HEK293 (cell line): ENCODE measurements at regions not wholly inside any gene's neighbourhood (a gene's known extent, or its start where the extent isn't known, plus 50 kb on each side); places are given as distances from the start of the nearest gene placed in this dataset.

Experiments used
- CTCF ChIA-PET: fragments of 350-600 bp; formaldehyde crosslinking; extraction: SDS; loops from one replicate; lab custom pipeline; 2021; ENCODE audit warnings: antibody characterized with exemption; lab: Yijun Ruan, JAX
- POLR2A ChIA-PET: fragments of 300-600 bp; formaldehyde crosslinking; extraction: SDS; loops from one replicate; lab custom pipeline; 2020; ENCODE audit warnings: antibody characterized with exemption, inconsistent platforms; lab: Yijun Ruan, JAX
- H3K27ac ChIP-seq: fragments of 200-500 bp; sonication (Bioruptor generic); 2 replicates; pipeline ENCODE4 v1.5.1; 2014; ENCODE audit warnings: low read depth, low read length, control low read depth, inconsistent platforms; ENCODE audit errors: extremely low read depth
- H3K36me3 ChIP-seq, 2 experiments: fragments of 200-500 bp in 1 of 2; sonication (Bioruptor generic) in 1 of 2; 1 replicate in 1 of 2; 2 replicates in 1 of 2; pipeline ENCODE4 v1.5.1; 2014 to 2017; ENCODE audit warnings: inconsistent platforms in 2 of 2, low read length in 2 of 2; ENCODE audit not compliant: control insufficient read depth in 2 of 2, insufficient read depth in 1 of 2
- H3K4me1 ChIP-seq: fragments of 200-500 bp; sonication (Bioruptor generic); 2 replicates; pipeline ENCODE4 v1.5.1; 2014; ENCODE audit warnings: mild to moderate bottlenecking, low read length, inconsistent platforms; ENCODE audit not compliant: control insufficient read depth, insufficient read depth
- H3K4me3 ChIP-seq: 2 replicates; pipeline ENCODE4 v1.5.1; 2011; ENCODE audit warnings: low read depth, mild to moderate bottlenecking, control low read depth, low read length, moderate library complexity
- H3K9me3 ChIP-seq: fragments of 200-500 bp; sonication (Bioruptor generic); 2 replicates; pipeline ENCODE4 v1.5.1; 2014; ENCODE audit warnings: low read depth, low read length, inconsistent platforms; ENCODE audit not compliant: control insufficient read depth, insufficient read depth
- BCL11A ChIP-seq: fragments of 450-650 bp; formaldehyde crosslinking; IDR thresholded peaks from 2 replicates; pipeline ENCODE4 v1.5.1; 2016; ENCODE audit warnings: low read depth, missing biosample characterization, missing genetic modification characterization
- GLIS1 ChIP-seq: fragments of 450-650 bp; formaldehyde crosslinking; IDR thresholded peaks from 2 replicates; pipeline ENCODE4 v1.5.1; 2016; ENCODE audit warnings: missing biosample characterization, missing genetic modification characterization
- IKZF3 ChIP-seq: fragments of 450-650 bp; IDR thresholded peaks from 2 replicates; pipeline ENCODE4 v1.5.0; 2018; ENCODE audit warnings: missing biosample characterization, mild to moderate bottlenecking, missing genetic modification characterization, moderate library complexity
- KLF8 ChIP-seq: fragments of 450-650 bp; formaldehyde crosslinking; IDR thresholded peaks from 2 replicates; pipeline ENCODE4 v1.5.1; 2016; ENCODE audit warnings: missing biosample characterization, missing genetic modification characterization
- MEIS1 ChIP-seq: sonication (generic); formaldehyde crosslinking; IDR thresholded peaks from 2 replicates; pipeline ENCODE4 v1.8.1; 2022; ENCODE audit warnings: missing genetic modification reagents, mild to moderate bottlenecking, borderline replicate concordance
- MZF1 ChIP-seq: fragments of 450-650 bp; formaldehyde crosslinking; IDR thresholded peaks from 2 replicates; pipeline ENCODE4 v1.5.1; 2017; ENCODE audit warnings: missing biosample characterization, missing genetic modification characterization, borderline replicate concordance
- PRDM1 ChIP-seq: fragments of 450-650 bp; formaldehyde crosslinking; IDR thresholded peaks from 2 replicates; pipeline ENCODE4; 2016; ENCODE audit warnings: missing biosample characterization, missing genetic modification characterization
- SALL2 ChIP-seq: fragments of 450-650 bp; formaldehyde crosslinking; IDR thresholded peaks from 2 replicates; pipeline ENCODE4 v1.5.0; 2017; ENCODE audit warnings: missing biosample characterization, mild to moderate bottlenecking, missing genetic modification characterization, borderline replicate concordance
- ZFP3 ChIP-seq: fragments of 450-650 bp; formaldehyde crosslinking; IDR thresholded peaks from 2 replicates; pipeline ENCODE4 v1.5.1; 2016; ENCODE audit warnings: low read depth, missing biosample characterization, missing genetic modification characterization
- ZFP41 ChIP-seq: fragments of 450-650 bp; formaldehyde crosslinking; IDR thresholded peaks from 2 replicates; pipeline ENCODE4 v1.5.1; 2016; ENCODE audit warnings: missing biosample characterization, missing genetic modification characterization, borderline replicate concordance
- ZNF121 ChIP-seq: fragments of 450-650 bp; formaldehyde crosslinking; IDR thresholded peaks from 2 replicates; pipeline ENCODE4 v1.5.1; 2016; ENCODE audit warnings: missing biosample characterization, missing genetic modification characterization
- ZNF174 ChIP-seq: fragments of 450-650 bp; formaldehyde crosslinking; IDR thresholded peaks from 2 replicates; pipeline ENCODE4 v1.5.0; 2017; ENCODE audit warnings: missing biosample characterization, mild to moderate bottlenecking, missing genetic modification characterization
- ZNF350 ChIP-seq: fragments of 450-650 bp; formaldehyde crosslinking; IDR thresholded peaks from 2 replicates; pipeline ENCODE4 v1.5.0; 2017; ENCODE audit warnings: missing biosample characterization, mild to moderate bottlenecking, missing genetic modification characterization
- ZNF391 ChIP-seq: fragments of 450-650 bp; formaldehyde crosslinking; IDR thresholded peaks from 2 replicates; pipeline ENCODE4 v1.5.1; 2016; ENCODE audit warnings: low read depth, missing biosample characterization, missing genetic modification characterization, borderline replicate concordance
- ZNF48 ChIP-seq: fragments of 450-650 bp; formaldehyde crosslinking; IDR thresholded peaks from 2 replicates; pipeline ENCODE4 v1.5.1; 2016; ENCODE audit warnings: missing biosample characterization, missing genetic modification characterization
- ZNF548 ChIP-seq: fragments of 450-650 bp; formaldehyde crosslinking; IDR thresholded peaks from 2 replicates; pipeline ENCODE4 v1.5.1; 2016; ENCODE audit warnings: missing biosample characterization, missing genetic modification characterization
- ZNF658 ChIP-seq: fragments of 450-650 bp; formaldehyde crosslinking; IDR thresholded peaks from 2 replicates; pipeline ENCODE4; 2016; ENCODE audit warnings: missing biosample characterization, missing genetic modification characterization
- ZNF670 ChIP-seq: fragments of 450-650 bp; formaldehyde crosslinking; IDR thresholded peaks from 2 replicates; pipeline ENCODE4 v1.5.1; 2016; ENCODE audit warnings: missing biosample characterization, missing genetic modification characterization, low read depth
- ZNF677 ChIP-seq: fragments of 450-650 bp; IDR thresholded peaks from 2 replicates; pipeline ENCODE4 v1.5.0; 2018; ENCODE audit warnings: missing biosample characterization, mild to moderate bottlenecking, missing genetic modification characterization, moderate library complexity
- ZNF701 ChIP-seq: fragments of 450-650 bp; formaldehyde crosslinking; IDR thresholded peaks from 2 replicates; pipeline ENCODE4 v1.5.1; 2016; ENCODE audit warnings: missing biosample characterization, missing genetic modification characterization
- ZNF747 ChIP-seq: fragments of 450-650 bp; formaldehyde crosslinking; IDR thresholded peaks from 2 replicates; pipeline ENCODE4 v1.5.1; 2016; ENCODE audit warnings: missing biosample characterization, missing genetic modification characterization
- ZNF843 ChIP-seq: fragments of 450-650 bp; formaldehyde crosslinking; IDR thresholded peaks from 2 replicates; pipeline ENCODE4 v1.5.1; 2016; ENCODE audit warnings: missing biosample characterization, missing genetic modification characterization
- TF ChIP-seq, protein P1 (sequence below): fragments of 450-650 bp; formaldehyde crosslinking; conservative IDR thresholded peaks from 2 replicates; pipeline ENCODE4 v1.5.1; 2016; ENCODE audit warnings: low read depth, missing biosample characterization, missing genetic modification characterization
- TF ChIP-seq, protein P2 (sequence below): fragments of 450-650 bp; formaldehyde crosslinking; IDR thresholded peaks from 2 replicates; pipeline ENCODE4 v1.5.1; 2016; ENCODE audit warnings: missing biosample characterization, missing genetic modification characterization, borderline replicate concordance
- TF ChIP-seq, protein P3 (sequence below): fragments of 450-650 bp; formaldehyde crosslinking; IDR thresholded peaks from 2 replicates; pipeline ENCODE4 v1.5.1; 2016; ENCODE audit warnings: missing biosample characterization, missing genetic modification characterization
- TF ChIP-seq, protein P4 (sequence below): fragments of 450-650 bp; formaldehyde crosslinking; IDR thresholded peaks from 2 replicates; pipeline ENCODE4 v1.5.1; 2016; ENCODE audit warnings: missing biosample characterization, missing genetic modification characterization

DNA sequence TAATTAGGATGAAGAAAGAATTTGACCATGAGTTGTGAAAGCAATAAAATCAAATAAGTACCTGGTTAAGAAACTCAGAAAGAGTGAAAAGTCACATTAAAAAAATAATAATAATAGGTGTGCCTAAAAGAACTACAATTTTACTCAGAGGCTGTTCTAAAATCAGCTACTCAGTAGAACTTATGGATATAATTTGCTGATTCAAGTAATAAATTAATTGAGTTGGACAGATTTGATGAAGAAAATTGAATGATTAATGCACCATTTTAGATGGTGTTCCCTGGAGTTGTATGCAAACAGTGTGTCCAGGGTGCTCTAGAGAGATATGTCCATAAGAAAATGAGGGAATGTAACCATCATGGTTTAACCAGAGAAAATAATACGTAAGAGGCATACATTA, 2852.5 kb downstream of the PCDH9 start:
- no peak for TF ChIP-seq ZFP41 (tag by site-specific recombination)
- TF ChIP-seq PRDM1 (tag by site-specific recombination), result no peak
- TF ChIP-seq ZNF548 (tag by site-specific recombination), result no peak
- TF ChIP-seq ZNF747 (tag by site-specific recombination), result no peak
- TF ChIP-seq ZFP3 (tag by site-specific recombination), result no peak
- no peak for TF ChIP-seq KLF8 (tag by site-specific recombination)
- TF ChIP-seq ZNF843 (tag by site-specific recombination), result no peak
- TF ChIP-seq ZNF174, result no peak
- TF ChIP-seq ZNF677, result no peak
- TF ChIP-seq, protein P1, sequence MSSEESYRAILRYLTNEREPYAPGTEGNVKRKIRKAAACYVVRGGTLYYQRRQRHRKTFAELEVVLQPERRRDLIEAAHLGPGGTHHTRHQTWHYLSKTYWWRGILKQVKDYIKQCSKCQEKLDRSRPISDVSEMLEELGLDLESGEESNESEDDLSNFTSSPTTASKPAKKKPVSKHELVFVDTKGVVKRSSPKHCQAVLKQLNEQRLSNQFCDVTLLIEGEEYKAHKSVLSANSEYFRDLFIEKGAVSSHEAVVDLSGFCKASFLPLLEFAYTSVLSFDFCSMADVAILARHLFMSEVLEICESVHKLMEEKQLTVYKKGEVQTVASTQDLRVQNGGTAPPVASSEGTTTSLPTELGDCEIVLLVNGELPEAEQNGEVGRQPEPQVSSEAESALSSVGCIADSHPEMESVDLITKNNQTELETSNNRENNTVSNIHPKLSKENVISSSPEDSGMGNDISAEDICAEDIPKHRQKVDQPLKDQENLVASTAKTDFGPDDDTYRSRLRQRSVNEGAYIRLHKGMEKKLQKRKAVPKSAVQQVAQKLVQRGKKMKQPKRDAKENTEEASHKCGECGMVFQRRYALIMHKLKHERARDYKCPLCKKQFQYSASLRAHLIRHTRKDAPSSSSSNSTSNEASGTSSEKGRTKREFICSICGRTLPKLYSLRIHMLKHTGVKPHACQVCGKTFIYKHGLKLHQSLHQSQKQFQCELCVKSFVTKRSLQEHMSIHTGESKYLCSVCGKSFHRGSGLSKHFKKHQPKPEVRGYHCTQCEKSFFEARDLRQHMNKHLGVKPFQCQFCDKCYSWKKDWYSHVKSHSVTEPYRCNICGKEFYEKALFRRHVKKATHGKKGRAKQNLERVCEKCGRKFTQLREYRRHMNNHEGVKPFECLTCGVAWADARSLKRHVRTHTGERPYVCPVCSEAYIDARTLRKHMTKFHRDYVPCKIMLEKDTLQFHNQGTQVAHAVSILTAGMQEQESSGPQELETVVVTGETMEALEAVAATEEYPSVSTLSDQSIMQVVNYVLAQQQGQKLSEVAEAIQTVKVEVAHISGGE (tag by site-specific recombination), result no peak
- no peak for TF ChIP-seq ZNF670 (tag by site-specific recombination)
- TF ChIP-seq IKZF3 (tag by site-specific recombination), result no peak
- no peak for TF ChIP-seq ZNF701 (tag by site-specific recombination)
- no peak for TF ChIP-seq BCL11A (tag by site-specific recombination)
- TF ChIP-seq, protein P2, sequence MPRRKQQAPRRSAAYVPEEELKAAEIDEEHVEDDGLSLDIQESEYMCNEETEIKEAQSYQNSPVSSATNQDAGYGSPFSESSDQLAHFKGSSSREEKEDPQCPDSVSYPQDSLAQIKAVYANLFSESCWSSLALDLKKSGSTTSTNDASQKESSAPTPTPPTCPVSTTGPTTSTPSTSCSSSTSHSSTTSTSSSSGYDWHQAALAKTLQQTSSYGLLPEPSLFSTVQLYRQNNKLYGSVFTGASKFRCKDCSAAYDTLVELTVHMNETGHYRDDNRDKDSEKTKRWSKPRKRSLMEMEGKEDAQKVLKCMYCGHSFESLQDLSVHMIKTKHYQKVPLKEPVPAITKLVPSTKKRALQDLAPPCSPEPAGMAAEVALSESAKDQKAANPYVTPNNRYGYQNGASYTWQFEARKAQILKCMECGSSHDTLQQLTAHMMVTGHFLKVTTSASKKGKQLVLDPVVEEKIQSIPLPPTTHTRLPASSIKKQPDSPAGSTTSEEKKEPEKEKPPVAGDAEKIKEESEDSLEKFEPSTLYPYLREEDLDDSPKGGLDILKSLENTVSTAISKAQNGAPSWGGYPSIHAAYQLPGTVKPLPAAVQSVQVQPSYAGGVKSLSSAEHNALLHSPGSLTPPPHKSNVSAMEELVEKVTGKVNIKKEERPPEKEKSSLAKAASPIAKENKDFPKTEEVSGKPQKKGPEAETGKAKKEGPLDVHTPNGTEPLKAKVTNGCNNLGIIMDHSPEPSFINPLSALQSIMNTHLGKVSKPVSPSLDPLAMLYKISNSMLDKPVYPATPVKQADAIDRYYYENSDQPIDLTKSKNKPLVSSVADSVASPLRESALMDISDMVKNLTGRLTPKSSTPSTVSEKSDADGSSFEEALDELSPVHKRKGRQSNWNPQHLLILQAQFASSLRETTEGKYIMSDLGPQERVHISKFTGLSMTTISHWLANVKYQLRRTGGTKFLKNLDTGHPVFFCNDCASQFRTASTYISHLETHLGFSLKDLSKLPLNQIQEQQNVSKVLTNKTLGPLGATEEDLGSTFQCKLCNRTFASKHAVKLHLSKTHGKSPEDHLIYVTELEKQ, result no peak
- TF ChIP-seq SALL2 (tag by site-specific recombination), result no peak
- TF ChIP-seq, protein P3, sequence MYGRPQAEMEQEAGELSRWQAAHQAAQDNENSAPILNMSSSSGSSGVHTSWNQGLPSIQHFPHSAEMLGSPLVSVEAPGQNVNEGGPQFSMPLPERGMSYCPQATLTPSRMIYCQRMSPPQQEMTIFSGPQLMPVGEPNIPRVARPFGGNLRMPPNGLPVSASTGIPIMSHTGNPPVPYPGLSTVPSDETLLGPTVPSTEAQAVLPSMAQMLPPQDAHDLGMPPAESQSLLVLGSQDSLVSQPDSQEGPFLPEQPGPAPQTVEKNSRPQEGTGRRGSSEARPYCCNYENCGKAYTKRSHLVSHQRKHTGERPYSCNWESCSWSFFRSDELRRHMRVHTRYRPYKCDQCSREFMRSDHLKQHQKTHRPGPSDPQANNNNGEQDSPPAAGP (tag by site-specific recombination), result no peak
- TF ChIP-seq, all 188 proteins: peak for 0
- no peaks in the 10 kb centered on the region for H3K4me1 ChIP-seq
- H3K9me3 ChIP-seq, result no peaks in the 10 kb centered on the region
- no peak overlapping the region for H3K4me3 ChIP-seq
- H3K27ac ChIP-seq, result no peak overlapping the region
- ChIA-PET POLR2A (no interaction called here), CTCF (no interaction called here)
- no peaks in the 10 kb centered on the region for H3K36me3 ChIP-seq

DNA sequence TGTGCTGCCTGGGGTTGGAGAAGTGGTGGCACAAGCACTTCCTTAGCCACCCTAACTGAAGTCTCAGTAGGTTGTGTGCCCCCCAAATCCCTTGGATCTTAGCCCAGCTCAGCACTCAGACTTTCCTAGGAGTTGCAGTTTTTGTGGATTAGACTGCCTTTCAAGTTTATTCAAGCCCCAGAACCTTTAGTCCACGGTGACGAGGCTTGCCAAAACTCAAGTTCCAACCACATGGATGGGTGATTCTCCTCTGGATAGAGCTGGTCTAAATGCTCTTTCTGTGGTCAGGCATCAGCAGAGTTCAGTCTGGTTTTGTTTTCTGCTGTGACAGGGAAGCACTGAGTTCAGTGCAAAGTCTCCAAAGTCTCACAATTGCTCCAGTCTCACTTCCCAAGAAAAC, 2858.7 kb downstream of the PCDH9 start:
- no peak overlapping the region for H3K4me3 ChIP-seq
- no peaks in the 10 kb centered on the region for H3K4me1 ChIP-seq
- CTCF ChIA-PET, result no interaction called here
- no peak overlapping the region for H3K27ac ChIP-seq
- H3K9me3 ChIP-seq, result no peaks in the 10 kb centered on the region
- POLR2A ChIA-PET, result no interaction called here
- H3K36me3 ChIP-seq, result no peaks in the 10 kb centered on the region
- no peak for TF ChIP-seq ZNF174
- TF ChIP-seq MZF1 (tag by site-specific recombination), result no peak
- TF ChIP-seq, protein P4, sequence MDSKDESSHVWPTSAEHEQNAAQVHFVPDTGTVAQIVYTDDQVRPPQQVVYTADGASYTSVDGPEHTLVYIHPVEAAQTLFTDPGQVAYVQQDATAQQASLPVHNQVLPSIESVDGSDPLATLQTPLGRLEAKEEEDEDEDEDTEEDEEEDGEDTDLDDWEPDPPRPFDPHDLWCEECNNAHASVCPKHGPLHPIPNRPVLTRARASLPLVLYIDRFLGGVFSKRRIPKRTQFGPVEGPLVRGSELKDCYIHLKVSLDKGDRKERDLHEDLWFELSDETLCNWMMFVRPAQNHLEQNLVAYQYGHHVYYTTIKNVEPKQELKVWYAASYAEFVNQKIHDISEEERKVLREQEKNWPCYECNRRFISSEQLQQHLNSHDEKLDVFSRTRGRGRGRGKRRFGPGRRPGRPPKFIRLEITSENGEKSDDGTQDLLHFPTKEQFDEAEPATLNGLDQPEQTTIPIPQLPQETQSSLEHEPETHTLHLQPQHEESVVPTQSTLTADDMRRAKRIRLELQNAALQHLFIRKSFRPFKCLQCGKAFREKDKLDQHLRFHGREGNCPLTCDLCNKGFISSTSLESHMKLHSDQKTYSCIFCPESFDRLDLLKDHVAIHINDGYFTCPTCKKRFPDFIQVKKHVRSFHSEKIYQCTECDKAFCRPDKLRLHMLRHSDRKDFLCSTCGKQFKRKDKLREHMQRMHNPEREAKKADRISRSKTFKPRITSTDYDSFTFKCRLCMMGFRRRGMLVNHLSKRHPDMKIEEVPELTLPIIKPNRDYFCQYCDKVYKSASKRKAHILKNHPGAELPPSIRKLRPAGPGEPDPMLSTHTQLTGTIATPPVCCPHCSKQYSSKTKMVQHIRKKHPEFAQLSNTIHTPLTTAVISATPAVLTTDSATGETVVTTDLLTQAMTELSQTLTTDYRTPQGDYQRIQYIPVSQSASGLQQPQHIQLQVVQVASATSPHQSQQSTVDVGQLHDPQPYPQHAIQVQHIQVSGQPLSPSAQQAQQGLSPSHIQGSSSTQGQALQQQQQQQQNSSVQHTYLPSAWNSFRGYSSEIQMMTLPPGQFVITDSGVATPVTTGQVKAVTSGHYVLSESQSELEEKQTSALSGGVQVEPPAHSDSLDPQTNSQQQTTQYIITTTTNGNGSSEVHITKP (tag by site-specific recombination), result no peak
- no peak for TF ChIP-seq GLIS1 (tag by site-specific recombination)
- no peak for TF ChIP-seq ZNF391 (tag by site-specific recombination)
- no peak for TF ChIP-seq MEIS1
- no peak for TF ChIP-seq ZNF658
- TF ChIP-seq ZNF350 (tag by site-specific recombination), result no peak
- no peak for TF ChIP-seq ZNF48 (tag by site-specific recombination)
- TF ChIP-seq ZNF121, result no peak
